GM23338 (cell line): ENCODE measurements at regions not wholly inside any gene's neighbourhood (a gene's known extent, or its start where the extent isn't known, plus 50 kb on each side); places are given as distances from the start of the nearest gene placed in this dataset.

ENCODE experiments used
- ATAC-seq: fragments of 200-7000 bp; cut with Tn5 transposase; 3 replicates; pipeline ENCODE4 v1.9.1; 2020
- DNase-seq: peaks from one replicate; pipeline ENCODE4 v3.0.0-alpha.2; 2015; ENCODE audit warnings: low spot score
- H2AFZ ChIP-seq: fragments of 200-600 bp; sonication (generic); 2 replicates; pipeline ENCODE4 v1.8.0; 2016; ENCODE audit warnings: antibody characterized with exemption, mild to moderate bottlenecking, moderate library complexity
- H3F3A ChIP-seq: fragments of 200-600 bp; sonication (generic); replicated peaks from 2 replicates; pipeline ENCODE4 v1.8.0; 2017; ENCODE audit warnings: antibody characterized with exemption, mixed run types, low read depth
- H3K27ac ChIP-seq: fragments of 200-600 bp; sonication (generic); 2 replicates; pipeline ENCODE4 v1.6.1; 2016; ENCODE audit warnings: low read depth
- H3K27me3 ChIP-seq: fragments of 200-600 bp; sonication (generic); 2 replicates; pipeline ENCODE4 v1.8.0; 2016; ENCODE audit warnings: mild to moderate bottlenecking, mixed run types, moderate library complexity; ENCODE audit not compliant: insufficient read depth
- H3K36me3 ChIP-seq: fragments of 200-600 bp; sonication (generic); 2 replicates; pipeline ENCODE4 v1.8.0; 2016; ENCODE audit warnings: mild to moderate bottlenecking; ENCODE audit not compliant: insufficient read depth
- H3K4me1 ChIP-seq: fragments of 200-600 bp; sonication (generic); 2 replicates; pipeline ENCODE4 v1.8.0; 2016; ENCODE audit warnings: mild to moderate bottlenecking, moderate library complexity; ENCODE audit not compliant: insufficient read depth
- H3K4me2 ChIP-seq: fragments of 200-600 bp; sonication (generic); 2 replicates; pipeline ENCODE4 v1.7.1; 2017; ENCODE audit warnings: mixed run types
- H3K4me3 ChIP-seq: fragments of 200-600 bp; sonication (generic); 2 replicates; pipeline ENCODE4 v1.6.1; 2016; ENCODE audit warnings: mixed run types
- H3K79me2 ChIP-seq: fragments of 200-600 bp; sonication (generic); replicated peaks from 2 replicates; pipeline ENCODE4 v1.8.0; 2017; ENCODE audit warnings: mild to moderate bottlenecking; ENCODE audit not compliant: insufficient read depth
- H3K9me2 ChIP-seq: fragments of 200-600 bp; sonication (generic); 2 replicates; pipeline ENCODE4 v1.8.0; 2017; ENCODE audit not compliant: insufficient read depth
- H4K20me1 ChIP-seq: fragments of 200-600 bp; sonication (generic); replicated peaks from 2 replicates; pipeline ENCODE4 v1.8.0; 2017; ENCODE audit warnings: mild to moderate bottlenecking; ENCODE audit not compliant: insufficient read depth
- H3K27ac Mint-ChIP-seq: 2 replicates; pipeline ENCODE4 v1.8.0; 2020; ENCODE audit warnings: inconsistent platforms, mild to moderate bottlenecking, moderate library complexity, mixed read lengths
- H3K27me3 Mint-ChIP-seq: 3 replicates; pipeline ENCODE4 v1.8.0; 2022; ENCODE audit warnings: low read depth, mild to moderate bottlenecking, moderate library complexity, mixed read lengths, inconsistent platforms; ENCODE audit not compliant: insufficient read depth, poor library complexity
- H3K36me3 Mint-ChIP-seq: 3 replicates; pipeline ENCODE4 v1.8.0; 2021; ENCODE audit warnings: low read depth, mild to moderate bottlenecking, inconsistent platforms, moderate library complexity, mixed read lengths
- H3K4me1 Mint-ChIP-seq: 3 replicates; pipeline ENCODE4 v1.8.0; 2020; ENCODE audit warnings: mild to moderate bottlenecking, inconsistent platforms, mixed read lengths
- H3K4me3 Mint-ChIP-seq: 3 replicates; pipeline ENCODE4 v1.8.0; 2021; ENCODE audit warnings: moderate library complexity, mild to moderate bottlenecking, inconsistent platforms, mixed read lengths
- H3K9me3 Mint-ChIP-seq: 3 replicates; pipeline ENCODE4 v1.8.0; 2020; ENCODE audit warnings: moderate library complexity, mild to moderate bottlenecking, inconsistent platforms, mixed read lengths
- CREB1 ChIP-seq: fragments of 250-450 bp; sonication (Bioruptor Pico); IDR thresholded peaks from 2 replicates; pipeline ENCODE4 v1.5.0; 2020; ENCODE audit warnings: low read depth, mild to moderate bottlenecking, moderate library complexity
- EZH2 ChIP-seq: fragments of 200-600 bp; sonication (generic); IDR thresholded peaks from one replicate; pipeline ENCODE4 v1.8.0; 2017; ENCODE audit warnings: antibody characterized with exemption, mild to moderate bottlenecking, low read depth; ENCODE audit not compliant: unreplicated experiment
- EZH2phosphoT487 ChIP-seq: fragments of 200-600 bp; sonication (generic); IDR thresholded peaks from one replicate; pipeline ENCODE4 v1.8.1; 2018; ENCODE audit warnings: antibody characterized with exemption; ENCODE audit not compliant: unreplicated experiment
- JUNB ChIP-seq: IDR thresholded peaks from one replicate; pipeline ENCODE4 v1.6.1; 2016; ENCODE audit warnings: antibody characterized with exemption; ENCODE audit not compliant: unreplicated experiment
- NANOG ChIP-seq: IDR thresholded peaks from 2 replicates; pipeline ENCODE4 v1.6.1; 2016; ENCODE audit warnings: antibody characterized with exemption, borderline replicate concordance
- POLR2AphosphoS5 ChIP-seq: IDR thresholded peaks from 2 replicates; pipeline ENCODE4 v1.6.1; 2016; ENCODE audit warnings: antibody characterized with exemption, low read depth
- STAT1 ChIP-seq: IDR thresholded peaks from one replicate; pipeline ENCODE4 v1.6.1; 2016; ENCODE audit warnings: antibody characterized with exemption; ENCODE audit not compliant: unreplicated experiment
- ZNF114 ChIP-seq: fragments of 250-450 bp; sonication (Bioruptor Pico); IDR thresholded peaks from 2 replicates; pipeline ENCODE4 v1.5.0; 2020; ENCODE audit warnings: mild to moderate bottlenecking, moderate library complexity
- ZNF331 ChIP-seq: fragments of 250-450 bp; sonication (Bioruptor Pico); IDR thresholded peaks from 2 replicates; pipeline ENCODE4 v1.5.0; 2020; ENCODE audit warnings: low read depth, mild to moderate bottlenecking, moderate library complexity
- TF ChIP-seq, protein P1 (sequence below), 2 experiments: fragments of 200-600 bp in 1 of 2; sonication (generic) in 1 of 2; conservative IDR thresholded peaks; 2 replicates each; pipeline versions ENCODE4 v1.5.1 to v1.6.1; 2016 to 2017; ENCODE audit warnings: antibody characterized with exemption in 2 of 2, low read depth in 2 of 2, mild to moderate bottlenecking in 2 of 2, moderate library complexity in 1 of 2
- TF ChIP-seq, protein P2 (sequence below): IDR thresholded peaks from 2 replicates; pipeline ENCODE4 v1.6.1; 2016; ENCODE audit warnings: antibody characterized with exemption
- TF ChIP-seq, protein P3 (sequence below): fragments of 250-450 bp; sonication (Bioruptor Pico); IDR thresholded peaks from 2 replicates; pipeline ENCODE4 v1.5.0; 2020; ENCODE audit warnings: mild to moderate bottlenecking, moderate library complexity
- TF ChIP-seq, protein P4 (sequence below): IDR thresholded peaks from one replicate; pipeline ENCODE4 v1.6.1; 2018; ENCODE audit warnings: antibody characterized with exemption; ENCODE audit not compliant: unreplicated experiment

DNA sequence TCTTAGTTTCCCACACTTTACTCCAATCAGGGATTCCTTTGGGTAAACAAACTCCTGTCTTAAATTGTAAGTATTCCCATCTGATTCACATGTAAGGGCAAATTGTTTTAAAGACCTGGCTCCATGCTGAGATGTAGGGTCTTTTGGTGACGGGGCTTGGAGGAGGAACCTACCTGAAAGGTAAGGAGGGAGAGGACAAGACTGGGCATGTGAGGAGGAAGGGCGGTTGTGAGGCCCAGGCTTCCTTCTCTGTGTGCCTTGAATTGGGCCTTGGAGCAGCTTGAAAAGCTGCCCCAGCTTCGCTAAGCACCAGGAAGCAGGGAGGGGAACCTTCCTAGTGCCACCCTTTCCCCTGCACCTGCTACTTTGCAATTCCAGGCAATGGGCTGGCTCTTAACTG, 86.8 kb downstream of the C9orf152 start:
- Mint-ChIP-seq H3K36me3 (peaks cover 5% of the 10 kb centered on the region; the same call in 1 of the 3 replicates), H3K27me3 (peaks cover 8% of the 10 kb centered on the region), H3K4me3 (no peak overlapping the region), H3K27ac (no peak overlapping the region), H3K9me3 (no peaks in the 10 kb centered on the region), H3K4me1 (peaks cover 78% of the 10 kb centered on the region)
- H3K27ac ChIP-seq = peak overlapping the region; percentile 74
- 0 out of 2 replicates have a peak, but pooled peaks cover 7% of the 10 kb centered on the region for H3F3A ChIP-seq
- peaks cover 63% of the 10 kb centered on the region for H3K79me2 ChIP-seq
- DNase-seq = peak; percentile 21
- no peak; the same call in 2 of the 3 replicates for ATAC-seq
- peaks cover 48% of the 10 kb centered on the region for H3K4me1 ChIP-seq
- TF ChIP-seq ZNF114 (CRISPR knock-in tag) (no peak), EZH2 (no peak), NANOG (no peak), EZH2phosphoT487 (no peak), STAT1 (no peak), JUNB (no peak), POLR2AphosphoS5 (no peak), ZNF331 (CRISPR knock-in tag) (no peak), CREB1 (CRISPR knock-in tag) (no peak)
- TF ChIP-seq, protein P1, sequence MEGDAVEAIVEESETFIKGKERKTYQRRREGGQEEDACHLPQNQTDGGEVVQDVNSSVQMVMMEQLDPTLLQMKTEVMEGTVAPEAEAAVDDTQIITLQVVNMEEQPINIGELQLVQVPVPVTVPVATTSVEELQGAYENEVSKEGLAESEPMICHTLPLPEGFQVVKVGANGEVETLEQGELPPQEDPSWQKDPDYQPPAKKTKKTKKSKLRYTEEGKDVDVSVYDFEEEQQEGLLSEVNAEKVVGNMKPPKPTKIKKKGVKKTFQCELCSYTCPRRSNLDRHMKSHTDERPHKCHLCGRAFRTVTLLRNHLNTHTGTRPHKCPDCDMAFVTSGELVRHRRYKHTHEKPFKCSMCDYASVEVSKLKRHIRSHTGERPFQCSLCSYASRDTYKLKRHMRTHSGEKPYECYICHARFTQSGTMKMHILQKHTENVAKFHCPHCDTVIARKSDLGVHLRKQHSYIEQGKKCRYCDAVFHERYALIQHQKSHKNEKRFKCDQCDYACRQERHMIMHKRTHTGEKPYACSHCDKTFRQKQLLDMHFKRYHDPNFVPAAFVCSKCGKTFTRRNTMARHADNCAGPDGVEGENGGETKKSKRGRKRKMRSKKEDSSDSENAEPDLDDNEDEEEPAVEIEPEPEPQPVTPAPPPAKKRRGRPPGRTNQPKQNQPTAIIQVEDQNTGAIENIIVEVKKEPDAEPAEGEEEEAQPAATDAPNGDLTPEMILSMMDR (conservative IDR thresholded peaks at IDR 0.05; ENCODE audit: low read depth in 2 of 2) = no peak
- TF ChIP-seq, protein P2, sequence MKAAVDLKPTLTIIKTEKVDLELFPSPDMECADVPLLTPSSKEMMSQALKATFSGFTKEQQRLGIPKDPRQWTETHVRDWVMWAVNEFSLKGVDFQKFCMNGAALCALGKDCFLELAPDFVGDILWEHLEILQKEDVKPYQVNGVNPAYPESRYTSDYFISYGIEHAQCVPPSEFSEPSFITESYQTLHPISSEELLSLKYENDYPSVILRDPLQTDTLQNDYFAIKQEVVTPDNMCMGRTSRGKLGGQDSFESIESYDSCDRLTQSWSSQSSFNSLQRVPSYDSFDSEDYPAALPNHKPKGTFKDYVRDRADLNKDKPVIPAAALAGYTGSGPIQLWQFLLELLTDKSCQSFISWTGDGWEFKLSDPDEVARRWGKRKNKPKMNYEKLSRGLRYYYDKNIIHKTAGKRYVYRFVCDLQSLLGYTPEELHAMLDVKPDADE = no peak
- TF ChIP-seq, protein P3, sequence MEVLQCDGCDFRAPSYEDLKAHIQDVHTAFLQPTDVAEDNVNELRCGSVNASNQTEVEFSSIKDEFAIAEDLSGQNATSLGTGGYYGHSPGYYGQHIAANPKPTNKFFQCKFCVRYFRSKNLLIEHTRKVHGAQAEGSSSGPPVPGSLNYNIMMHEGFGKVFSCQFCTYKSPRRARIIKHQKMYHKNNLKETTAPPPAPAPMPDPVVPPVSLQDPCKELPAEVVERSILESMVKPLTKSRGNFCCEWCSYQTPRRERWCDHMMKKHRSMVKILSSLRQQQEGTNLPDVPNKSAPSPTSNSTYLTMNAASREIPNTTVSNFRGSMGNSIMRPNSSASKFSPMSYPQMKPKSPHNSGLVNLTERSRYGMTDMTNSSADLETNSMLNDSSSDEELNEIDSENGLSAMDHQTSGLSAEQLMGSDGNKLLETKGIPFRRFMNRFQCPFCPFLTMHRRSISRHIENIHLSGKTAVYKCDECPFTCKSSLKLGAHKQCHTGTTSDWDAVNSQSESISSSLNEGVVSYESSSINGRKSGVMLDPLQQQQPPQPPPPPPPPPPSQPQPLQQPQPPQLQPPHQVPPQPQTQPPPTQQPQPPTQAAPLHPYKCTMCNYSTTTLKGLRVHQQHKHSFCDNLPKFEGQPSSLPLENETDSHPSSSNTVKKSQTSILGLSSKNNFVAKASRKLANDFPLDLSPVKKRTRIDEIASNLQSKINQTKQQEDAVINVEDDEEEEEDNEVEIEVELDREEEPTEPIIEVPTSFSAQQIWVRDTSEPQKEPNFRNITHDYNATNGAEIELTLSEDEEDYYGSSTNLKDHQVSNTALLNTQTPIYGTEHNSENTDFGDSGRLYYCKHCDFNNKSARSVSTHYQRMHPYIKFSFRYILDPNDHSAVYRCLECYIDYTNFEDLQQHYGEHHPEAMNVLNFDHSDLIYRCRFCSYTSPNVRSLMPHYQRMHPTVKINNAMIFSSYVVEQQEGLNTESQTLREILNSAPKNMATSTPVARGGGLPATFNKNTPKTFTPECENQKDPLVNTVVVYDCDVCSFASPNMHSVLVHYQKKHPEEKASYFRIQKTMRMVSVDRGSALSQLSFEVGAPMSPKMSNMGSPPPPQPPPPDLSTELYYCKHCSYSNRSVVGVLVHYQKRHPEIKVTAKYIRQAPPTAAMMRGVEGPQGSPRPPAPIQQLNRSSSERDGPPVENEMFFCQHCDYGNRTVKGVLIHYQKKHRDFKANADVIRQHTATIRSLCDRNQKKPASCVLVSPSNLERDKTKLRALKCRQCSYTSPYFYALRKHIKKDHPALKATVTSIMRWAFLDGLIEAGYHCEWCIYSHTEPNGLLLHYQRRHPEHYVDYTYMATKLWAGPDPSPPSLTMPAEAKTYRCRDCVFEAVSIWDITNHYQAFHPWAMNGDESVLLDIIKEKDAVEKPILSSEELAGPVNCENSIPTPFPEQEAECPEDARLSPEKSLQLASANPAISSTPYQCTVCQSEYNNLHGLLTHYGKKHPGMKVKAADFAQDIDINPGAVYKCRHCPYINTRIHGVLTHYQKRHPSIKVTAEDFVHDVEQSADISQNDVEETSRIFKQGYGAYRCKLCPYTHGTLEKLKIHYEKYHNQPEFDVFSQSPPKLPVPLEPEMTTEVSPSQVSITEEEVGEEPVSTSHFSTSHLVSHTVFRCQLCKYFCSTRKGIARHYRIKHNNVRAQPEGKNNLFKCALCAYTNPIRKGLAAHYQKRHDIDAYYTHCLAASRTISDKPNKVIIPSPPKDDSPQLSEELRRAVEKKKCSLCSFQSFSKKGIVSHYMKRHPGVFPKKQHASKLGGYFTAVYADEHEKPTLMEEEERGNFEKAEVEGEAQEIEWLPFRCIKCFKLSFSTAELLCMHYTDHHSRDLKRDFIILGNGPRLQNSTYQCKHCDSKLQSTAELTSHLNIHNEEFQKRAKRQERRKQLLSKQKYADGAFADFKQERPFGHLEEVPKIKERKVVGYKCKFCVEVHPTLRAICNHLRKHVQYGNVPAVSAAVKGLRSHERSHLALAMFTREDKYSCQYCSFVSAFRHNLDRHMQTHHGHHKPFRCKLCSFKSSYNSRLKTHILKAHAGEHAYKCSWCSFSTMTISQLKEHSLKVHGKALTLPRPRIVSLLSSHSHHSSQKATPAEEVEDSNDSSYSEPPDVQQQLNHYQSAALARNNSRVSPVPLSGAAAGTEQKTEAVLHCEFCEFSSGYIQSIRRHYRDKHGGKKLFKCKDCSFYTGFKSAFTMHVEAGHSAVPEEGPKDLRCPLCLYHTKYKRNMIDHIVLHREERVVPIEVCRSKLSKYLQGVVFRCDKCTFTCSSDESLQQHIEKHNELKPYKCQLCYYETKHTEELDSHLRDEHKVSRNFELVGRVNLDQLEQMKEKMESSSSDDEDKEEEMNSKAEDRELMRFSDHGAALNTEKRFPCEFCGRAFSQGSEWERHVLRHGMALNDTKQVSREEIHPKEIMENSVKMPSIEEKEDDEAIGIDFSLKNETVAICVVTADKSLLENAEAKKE (CRISPR knock-in tag) = no peak
- TF ChIP-seq, protein P4, sequence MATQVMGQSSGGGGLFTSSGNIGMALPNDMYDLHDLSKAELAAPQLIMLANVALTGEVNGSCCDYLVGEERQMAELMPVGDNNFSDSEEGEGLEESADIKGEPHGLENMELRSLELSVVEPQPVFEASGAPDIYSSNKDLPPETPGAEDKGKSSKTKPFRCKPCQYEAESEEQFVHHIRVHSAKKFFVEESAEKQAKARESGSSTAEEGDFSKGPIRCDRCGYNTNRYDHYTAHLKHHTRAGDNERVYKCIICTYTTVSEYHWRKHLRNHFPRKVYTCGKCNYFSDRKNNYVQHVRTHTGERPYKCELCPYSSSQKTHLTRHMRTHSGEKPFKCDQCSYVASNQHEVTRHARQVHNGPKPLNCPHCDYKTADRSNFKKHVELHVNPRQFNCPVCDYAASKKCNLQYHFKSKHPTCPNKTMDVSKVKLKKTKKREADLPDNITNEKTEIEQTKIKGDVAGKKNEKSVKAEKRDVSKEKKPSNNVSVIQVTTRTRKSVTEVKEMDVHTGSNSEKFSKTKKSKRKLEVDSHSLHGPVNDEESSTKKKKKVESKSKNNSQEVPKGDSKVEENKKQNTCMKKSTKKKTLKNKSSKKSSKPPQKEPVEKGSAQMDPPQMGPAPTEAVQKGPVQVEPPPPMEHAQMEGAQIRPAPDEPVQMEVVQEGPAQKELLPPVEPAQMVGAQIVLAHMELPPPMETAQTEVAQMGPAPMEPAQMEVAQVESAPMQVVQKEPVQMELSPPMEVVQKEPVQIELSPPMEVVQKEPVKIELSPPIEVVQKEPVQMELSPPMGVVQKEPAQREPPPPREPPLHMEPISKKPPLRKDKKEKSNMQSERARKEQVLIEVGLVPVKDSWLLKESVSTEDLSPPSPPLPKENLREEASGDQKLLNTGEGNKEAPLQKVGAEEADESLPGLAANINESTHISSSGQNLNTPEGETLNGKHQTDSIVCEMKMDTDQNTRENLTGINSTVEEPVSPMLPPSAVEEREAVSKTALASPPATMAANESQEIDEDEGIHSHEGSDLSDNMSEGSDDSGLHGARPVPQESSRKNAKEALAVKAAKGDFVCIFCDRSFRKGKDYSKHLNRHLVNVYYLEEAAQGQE = no peak
- H2AFZ ChIP-seq = no peak overlapping the region
- H3K36me3 ChIP-seq = no peaks in the 10 kb centered on the region
- H3K9me2 ChIP-seq = no peaks in the 10 kb centered on the region
- H4K20me1 ChIP-seq = 0 out of 2 replicates have a peak, but pooled peaks cover 4% of the 10 kb centered on the region
- H3K4me2 ChIP-seq = peak overlapping the region; percentile 32; the same call in 1 of the 2 replicates
- no peak overlapping the region for H3K4me3 ChIP-seq
- no peaks in the 10 kb centered on the region for H3K27me3 ChIP-seq
